ENCODE measurements at regions not wholly inside any gene's neighbourhood (a gene's known extent, or its start where the extent isn't known, plus 50 kb on each side); places are given as distances from the start of the nearest gene placed in this dataset.

GRCh38 chr4:13126976-13127910 is 356.9 kb downstream of the RAB28 start:
- DNase-seq (ENCODE audit: low read depth), result no peak

GRCh38 chr4:13118633-13119032 is 365.5 kb downstream of the RAB28 start:
- no peak for DNase-seq (ENCODE audit: low read depth)

DNA sequence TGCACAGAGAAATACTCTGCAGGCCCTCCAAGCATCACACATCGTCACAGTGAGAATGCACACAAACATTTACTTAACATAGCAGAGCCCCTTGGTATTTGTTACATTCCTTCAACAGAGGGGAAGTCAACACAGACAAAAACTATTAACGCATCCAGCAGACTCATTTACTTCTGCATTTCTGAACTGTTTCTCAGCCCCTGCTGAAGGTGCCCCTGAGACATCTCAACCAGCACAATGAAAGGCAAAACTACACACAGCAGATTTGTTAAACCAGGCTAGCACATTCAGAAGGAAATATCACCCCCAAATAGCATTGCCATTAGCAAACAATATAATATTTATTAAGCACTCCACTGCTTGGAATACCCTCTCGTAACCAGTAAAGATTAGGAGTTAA is 367.0 kb downstream of the RAB28 start:
- DNase-seq (ENCODE audit: low read depth), result no peak

GRCh38 chr4:13112030-13112429 is 372.1 kb downstream of the RAB28 start:
- DNase-seq (ENCODE audit: low read depth), result no peak

- no peak for DNase-seq (ENCODE audit: low read depth)
These were observed 374.6 kb downstream of the RAB28 start for GRCh38 chr4:13109536-13109935.

GRCh38 chr4:13108096-13108495 is 376.0 kb downstream of the RAB28 start:
- DNase-seq (ENCODE audit: low read depth), result no peak

DNA sequence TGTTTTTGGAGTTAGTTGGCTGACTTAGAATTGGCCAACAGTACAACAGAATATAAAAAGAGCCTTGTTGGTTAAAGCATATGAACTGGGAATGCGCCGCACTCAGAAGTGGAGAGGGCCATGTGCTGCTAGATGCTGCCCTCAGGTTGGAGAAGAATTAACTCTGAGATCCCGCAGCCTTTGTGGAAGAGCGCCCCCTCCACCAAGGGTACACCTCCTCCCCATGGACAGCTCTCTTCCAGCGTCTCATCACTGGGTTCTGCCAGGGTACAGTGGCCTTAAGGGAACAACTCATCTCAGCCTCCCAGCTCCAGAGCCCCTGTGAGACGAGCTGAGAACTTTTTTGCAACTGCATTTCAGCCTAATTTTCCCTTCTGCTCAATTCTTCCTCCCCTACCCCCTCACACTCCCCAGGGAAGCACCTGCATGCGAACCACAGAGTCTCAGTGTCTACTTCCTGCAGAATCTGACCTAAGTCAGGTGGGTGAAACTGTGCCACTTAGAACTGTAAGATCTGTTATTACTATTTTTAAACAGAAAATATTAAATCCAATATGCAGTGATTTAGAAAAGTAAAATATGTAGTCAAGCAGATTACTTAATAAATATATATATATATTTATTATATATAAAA is 380.6 kb downstream of the RAB28 start:
- DNase-seq (ENCODE audit: low read depth), result no peak

GRCh38 chr4:13102092-13102742 is 381.9 kb downstream of the RAB28 start:
- no peak for DNase-seq (ENCODE audit: low read depth)

DNA sequence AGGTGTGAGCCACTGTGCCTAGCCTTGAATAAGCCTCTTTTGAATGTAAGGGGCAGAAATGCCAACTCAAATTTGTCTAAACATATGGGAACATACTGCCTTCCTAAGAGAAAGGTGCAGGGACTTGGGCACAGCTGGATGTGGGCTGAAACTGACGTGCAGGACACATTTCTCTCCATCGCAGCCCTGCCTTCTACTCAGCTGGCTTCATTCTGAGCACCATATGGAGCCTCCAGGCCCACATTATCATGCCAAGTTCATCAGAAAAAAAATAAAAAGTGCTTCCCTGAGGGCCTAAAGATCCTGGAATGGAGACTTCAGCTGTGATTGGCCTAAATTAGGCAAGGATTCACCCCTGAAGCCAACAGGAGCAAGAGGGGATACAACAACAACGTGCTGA is 386.2 kb downstream of the RAB28 start:
- DNase-seq (ENCODE audit: low read depth), result no peak

DNA sequence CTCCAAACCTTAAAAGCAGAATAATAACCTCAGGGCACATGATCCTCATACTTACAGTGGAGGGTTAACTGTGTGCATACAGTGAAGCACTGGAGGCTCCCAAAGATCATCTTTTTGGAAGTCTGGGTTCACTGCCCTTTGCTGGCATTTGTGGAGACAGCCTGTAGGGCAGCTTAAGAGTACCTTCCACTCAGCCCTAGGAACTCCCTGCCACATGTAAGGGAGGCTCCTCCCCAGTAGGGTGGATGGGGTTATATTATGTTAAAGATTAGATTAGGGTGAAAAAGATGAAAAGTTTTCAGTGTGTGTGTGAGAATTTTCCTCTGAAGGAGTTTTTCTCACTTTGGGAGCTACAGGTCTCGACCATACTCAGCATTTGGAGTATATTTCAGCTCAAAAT is 388.4 kb downstream of the RAB28 start:
- no peak for DNase-seq (ENCODE audit: low read depth)

- no peak for DNase-seq (ENCODE audit: low read depth)
These were observed 391.0 kb downstream of the RAB28 start for GRCh38 chr4:13093170-13093569.

- no peak for DNase-seq (ENCODE audit: low read depth)
These were observed 391.4 kb downstream of the RAB28 start for GRCh38 chr4:13092702-13093101.

GRCh38 chr4:13089659-13089998 is 394.5 kb downstream of the RAB28 start:
- DNase-seq (ENCODE audit: low read depth), result no peak

GRCh38 chr4:13088726-13089658 is 395.1 kb downstream of the RAB28 start:
- DNase-seq (ENCODE audit: low read depth), result no peak

DNA sequence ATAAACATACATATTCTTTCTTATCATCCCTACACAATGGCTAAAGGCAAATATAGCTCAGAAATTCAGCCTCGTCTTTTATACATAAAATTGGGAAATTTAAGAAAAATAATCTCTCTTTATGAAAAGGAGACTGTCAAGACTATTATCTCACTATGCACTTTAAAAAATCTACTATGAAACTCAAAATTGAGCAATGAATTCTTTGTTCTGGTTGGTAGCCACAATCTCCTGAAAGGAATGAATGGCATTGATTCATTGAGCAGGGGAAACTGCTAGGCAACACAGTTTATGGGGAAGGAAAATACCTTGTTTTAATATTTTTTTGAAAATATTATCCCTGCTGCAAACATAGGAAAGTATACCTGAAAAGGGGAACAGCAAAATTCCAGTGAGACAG is 397.1 kb downstream of the RAB28 start:
- DNase-seq (ENCODE audit: low read depth), result no peak

- no peak for DNase-seq (ENCODE audit: low read depth)
These were observed 399.9 kb downstream of the RAB28 start for GRCh38 chr4:13084210-13084609.

DNA sequence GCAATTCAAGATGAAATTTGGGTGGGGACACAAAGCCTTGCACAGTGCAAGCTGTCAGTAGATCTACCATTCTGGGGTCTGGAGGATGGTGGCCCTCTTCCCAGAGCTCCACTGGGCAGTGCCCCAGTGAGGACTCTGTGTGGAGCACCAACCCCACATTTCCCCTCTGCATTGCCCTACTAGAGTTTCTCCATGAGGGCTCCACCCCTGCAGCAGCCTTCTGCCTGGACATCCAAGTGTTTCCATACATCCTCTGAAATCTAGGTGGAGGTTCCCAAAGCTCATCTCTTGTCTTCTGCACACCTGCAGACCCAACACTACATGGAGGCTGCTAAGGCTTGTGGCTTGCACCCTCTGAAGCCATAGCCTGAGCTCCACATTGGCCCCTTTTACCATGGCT is 402.3 kb downstream of the RAB28 start:
- DNase-seq (ENCODE audit: low read depth), result no peak

DNA sequence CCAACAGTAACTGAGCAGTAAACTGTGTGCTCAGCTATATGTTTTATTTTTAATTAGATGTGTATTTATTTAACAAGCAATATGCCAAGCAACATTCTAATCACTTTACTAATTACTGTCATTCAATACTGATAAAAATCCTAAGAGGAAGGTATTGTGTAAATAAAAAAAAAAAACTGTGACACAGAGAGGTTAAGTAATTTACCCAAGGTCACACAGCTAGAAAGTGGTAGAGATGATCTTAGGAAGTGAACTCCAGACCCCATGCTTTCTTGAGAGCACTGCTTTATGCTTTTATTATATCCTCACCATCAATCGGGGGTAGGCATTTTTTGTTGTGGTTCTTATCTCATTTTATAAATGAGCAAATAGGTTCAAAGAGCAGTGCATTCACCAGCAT is 417.1 kb downstream of the RAB28 start:
- no peak for DNase-seq (ENCODE audit: low read depth)

DNA sequence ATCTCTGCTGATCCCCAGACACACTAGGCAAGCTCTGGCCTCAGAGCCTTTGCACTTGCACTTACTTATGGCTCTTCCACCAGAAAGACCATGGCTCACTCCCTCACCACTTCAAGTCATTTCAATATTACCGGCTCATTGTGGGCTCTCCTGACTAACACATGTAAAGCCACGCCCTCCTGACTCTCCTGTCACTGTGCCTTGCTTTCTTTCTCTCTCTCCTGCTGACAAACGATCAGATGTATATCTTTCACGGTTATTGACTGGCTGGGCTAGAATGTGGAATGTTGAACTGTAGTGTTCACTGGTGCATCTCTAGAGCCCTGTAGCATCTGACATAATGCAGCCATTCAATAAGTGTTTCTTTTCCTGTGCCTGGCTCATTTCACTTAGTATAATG is 425.1 kb downstream of the RAB28 start:
- no peak for DNase-seq (ENCODE audit: low read depth)

- DNase-seq (ENCODE audit: low read depth), result no peak
These were observed 427.4 kb downstream of the RAB28 start for GRCh38 chr4:13056630-13057189.

- no peak for DNase-seq (ENCODE audit: low read depth)
These were observed 429.6 kb downstream of the RAB28 start for GRCh38 chr4:13054420-13054970.
